ENCODE measurements at regions not wholly inside any gene's neighbourhood (a gene's known extent, or its start where the extent isn't known, plus 50 kb on each side); places are given as distances from the start of the nearest gene placed in this dataset.

DNA sequence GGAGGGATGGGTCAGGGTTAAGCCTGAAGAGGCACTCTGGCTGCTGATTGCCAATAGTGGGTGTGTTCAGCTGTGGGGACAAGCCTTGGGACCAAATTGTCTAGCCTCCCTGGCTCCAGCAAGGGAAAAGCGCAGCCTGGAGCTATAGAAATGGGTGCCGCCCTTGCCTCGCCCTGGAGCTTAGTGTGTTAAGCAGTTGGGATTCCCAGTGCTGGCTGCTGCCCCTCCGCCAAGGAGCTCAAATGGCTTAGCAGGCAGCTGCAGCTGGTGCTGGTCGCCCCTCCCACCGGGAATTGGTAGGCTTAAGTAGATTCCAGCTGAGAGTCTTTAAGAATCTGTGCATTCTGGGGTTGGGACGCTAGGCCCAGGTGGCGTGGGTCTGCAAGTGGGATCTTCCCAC is 662.9 kb upstream of the TBL1XR1 start:
- no peak for TF ChIP-seq POLR2A (IDR thresholded peaks at IDR 0.05; ENCODE audit: low read depth, low read length)
- no peak for TF ChIP-seq TAF1 (IDR thresholded peaks at IDR 0.05; ENCODE audit: low read depth, low read length)

Data from GM12891 (cell line).